Lung (tissue), 11 donors: ENCODE measurements at regions not wholly inside any gene's neighbourhood (a gene's known extent, or its start where the extent isn't known, plus 50 kb on each side); places are given as distances from the start of the nearest gene placed in this dataset.

Experiments
- ATAC-seq: fragments of 200-7000 bp; cut with Tn5 transposase; one replicate; pipeline ENCODE4 v1.9.1; 2020; ENCODE audit warnings: moderate number of reproducible peaks; ENCODE audit not compliant: insufficient read depth, low FRiP score
- DNase-seq, 3 donors: peaks; one replicate each; pipeline ENCODE4 v3.0.0-alpha.2; 2013 to 2017
- H3K27ac ChIP-seq, 2 donors: one replicate each; pipeline ENCODE4 v1.5.1; 2013; ENCODE audit warnings: mild to moderate bottlenecking in 2 of 2, moderate library complexity in 2 of 2, control low read depth in 1 of 2, inconsistent platforms in 1 of 2, low read depth in 1 of 2, low read length in 1 of 2
- H3K27me3 ChIP-seq, 3 donors: one replicate each; pipeline ENCODE4 v1.5.1; 2013; ENCODE audit warnings: low read length in 2 of 3; ENCODE audit not compliant: control insufficient read depth in 3 of 3, insufficient read depth in 3 of 3
- H3K36me3 ChIP-seq, 4 donors: one replicate each; pipeline ENCODE4 v1.5.1; 2013; ENCODE audit warnings: low read length in 4 of 4, mild to moderate bottlenecking in 1 of 4, moderate library complexity in 1 of 4; ENCODE audit not compliant: control insufficient read depth in 4 of 4, insufficient read depth in 4 of 4
- H3K4me1 ChIP-seq, 5 donors: one replicate each; pipeline ENCODE4 v1.5.1; 2013; ENCODE audit warnings: low read length in 5 of 5, mild to moderate bottlenecking in 2 of 5, moderate library complexity in 1 of 5; ENCODE audit not compliant: control insufficient read depth in 5 of 5, insufficient read depth in 5 of 5
- H3K4me3 ChIP-seq: one replicate; pipeline ENCODE4 v1.5.1; 2013; ENCODE audit warnings: mild to moderate bottlenecking, control low read depth, moderate library complexity
- H3K9ac ChIP-seq, 2 donors: one replicate each; pipeline ENCODE4 v1.5.1; 2013; ENCODE audit warnings: low read length in 2 of 2, control low read depth in 1 of 2; ENCODE audit not compliant: insufficient read depth in 1 of 2
- H3K9me3 ChIP-seq, 4 donors: one replicate each; pipeline ENCODE4 v1.5.1; 2013; ENCODE audit warnings: low read length in 3 of 4, mild to moderate bottlenecking in 1 of 4, moderate library complexity in 1 of 4; ENCODE audit not compliant: control insufficient read depth in 4 of 4, insufficient read depth in 3 of 4
- WGBS, 2 donors: extraction: QIAGEN DNeasy Blood & Tissue Kit; methylation state at CpG; one replicate each; pipeline ENCODE4 v1.1.7; 2013; 5-methylcytosine and 5-hydroxymethylcytosine counted together
- TF ChIP-seq, protein P1 (sequence below): IDR thresholded peaks from 2 replicates; pipeline ENCODE4 v1.5.1; 2012; ENCODE audit warnings: mild to moderate bottlenecking; ENCODE audit errors: control extremely low read depth, extremely low read depth
- donor health status: control.
- donor health status: control.
- donor health status: Bipolar disorder and iron deficiency.
- donor health status: healthy.
- donor health status: DM: yes; HTN: yes; CAD: no.

DNA sequence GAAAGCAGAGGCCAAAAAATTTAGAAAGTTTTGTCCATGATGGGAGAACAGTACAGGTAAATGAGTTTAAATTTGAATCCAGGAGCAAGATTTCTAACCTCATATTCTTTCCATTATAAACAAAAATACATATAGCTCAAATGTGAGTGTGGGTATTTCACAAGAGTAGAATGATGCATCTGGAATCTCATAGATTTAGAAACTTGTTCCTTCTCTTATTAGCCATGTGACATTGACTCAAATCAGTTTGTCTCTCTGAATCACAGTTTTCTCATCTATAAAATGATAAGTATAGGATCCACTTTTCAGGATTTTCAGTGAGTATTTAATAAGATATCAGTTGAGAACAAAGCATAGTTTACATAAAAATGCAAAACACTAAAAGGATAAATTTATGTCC lies 436.3 kb upstream of the PAPPA start:
- ATAC-seq (no peak), DNase-seq (no peak)
- H3K27ac ChIP-seq, result no peak overlapping the region
- no peaks in the 10 kb centered on the region for H3K27me3 ChIP-seq
- no peak overlapping the region for H3K4me3 ChIP-seq
- H3K4me1 ChIP-seq, result no peaks in the 10 kb centered on the region
- H3K9me3 ChIP-seq, result no peaks in the 10 kb centered on the region
- H3K9ac ChIP-seq, result no peak overlapping the region
- TF ChIP-seq, protein P1, sequence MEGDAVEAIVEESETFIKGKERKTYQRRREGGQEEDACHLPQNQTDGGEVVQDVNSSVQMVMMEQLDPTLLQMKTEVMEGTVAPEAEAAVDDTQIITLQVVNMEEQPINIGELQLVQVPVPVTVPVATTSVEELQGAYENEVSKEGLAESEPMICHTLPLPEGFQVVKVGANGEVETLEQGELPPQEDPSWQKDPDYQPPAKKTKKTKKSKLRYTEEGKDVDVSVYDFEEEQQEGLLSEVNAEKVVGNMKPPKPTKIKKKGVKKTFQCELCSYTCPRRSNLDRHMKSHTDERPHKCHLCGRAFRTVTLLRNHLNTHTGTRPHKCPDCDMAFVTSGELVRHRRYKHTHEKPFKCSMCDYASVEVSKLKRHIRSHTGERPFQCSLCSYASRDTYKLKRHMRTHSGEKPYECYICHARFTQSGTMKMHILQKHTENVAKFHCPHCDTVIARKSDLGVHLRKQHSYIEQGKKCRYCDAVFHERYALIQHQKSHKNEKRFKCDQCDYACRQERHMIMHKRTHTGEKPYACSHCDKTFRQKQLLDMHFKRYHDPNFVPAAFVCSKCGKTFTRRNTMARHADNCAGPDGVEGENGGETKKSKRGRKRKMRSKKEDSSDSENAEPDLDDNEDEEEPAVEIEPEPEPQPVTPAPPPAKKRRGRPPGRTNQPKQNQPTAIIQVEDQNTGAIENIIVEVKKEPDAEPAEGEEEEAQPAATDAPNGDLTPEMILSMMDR, result no peak
- no peaks in the 10 kb centered on the region for H3K36me3 ChIP-seq

DNA sequence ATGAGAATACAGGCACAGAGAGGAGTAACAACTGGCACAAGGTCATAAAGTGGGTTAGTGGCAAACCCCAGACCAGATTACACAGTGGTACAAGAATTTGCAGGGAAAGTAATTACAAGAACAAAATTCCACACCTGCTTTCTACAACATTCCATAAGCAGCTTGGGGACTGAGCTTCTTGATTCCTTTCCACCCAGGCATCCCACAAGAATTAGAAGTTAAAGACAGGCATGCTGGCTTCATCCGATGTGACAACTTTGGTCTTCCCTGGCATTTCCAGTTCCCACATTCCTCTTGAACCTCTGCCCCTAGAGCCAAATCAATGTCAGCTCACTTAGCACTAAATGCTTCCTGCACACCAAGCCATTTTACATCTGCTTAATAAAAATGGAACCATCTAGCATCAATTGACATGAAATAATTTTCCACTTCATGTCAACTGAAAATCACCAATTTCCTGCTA lies 435.8 kb upstream of the PAPPA start:
- Histone ChIP-seq H3K27ac (no peak overlapping the region), H3K36me3 (no peaks in the 10 kb centered on the region), H3K9ac (no peak overlapping the region), H3K4me3 (no peak overlapping the region), H3K9me3 (no peaks in the 10 kb centered on the region), H3K4me1 (no peaks in the 10 kb centered on the region), H3K27me3 (no peaks in the 10 kb centered on the region)
- TF ChIP-seq, protein P1, result no peak
- ATAC-seq (no peak), DNase-seq (no peak)
- WGBS, 2 donors, result 79 to 90% methylated on average over 1 of the region's 1 CpG

DNA sequence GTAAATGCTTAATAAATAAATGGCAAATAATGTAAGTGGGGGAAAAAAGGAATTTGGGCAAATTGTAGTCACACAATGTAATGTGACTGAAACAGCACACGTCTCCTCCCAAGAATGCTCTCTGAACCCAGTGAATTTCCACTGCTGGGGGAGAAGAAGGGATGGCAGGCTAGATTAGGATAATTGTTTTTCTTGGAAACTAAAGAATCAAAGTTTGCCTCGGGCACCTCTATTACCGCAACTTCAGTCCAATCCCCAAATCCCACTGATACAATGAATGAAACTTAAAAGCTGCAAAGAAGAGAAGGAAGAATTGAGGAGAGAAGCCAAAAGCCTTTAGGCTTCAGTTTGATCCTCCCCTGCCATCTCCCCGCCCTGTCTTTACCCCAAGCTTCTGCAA lies 423.2 kb upstream of the PAPPA start:
- 81 to 82% methylated on average over 4 of the region's 4 CpGs for WGBS, 2 donors

GRCh38 chr9:115730845-115731244 lies 422.7 kb upstream of the PAPPA start:
- H3K4me1 ChIP-seq, result no peaks in the 10 kb centered on the region
- TF ChIP-seq, protein P1, result no peak
- H3K27ac ChIP-seq, result no peak overlapping the region
- no peaks in the 10 kb centered on the region for H3K9me3 ChIP-seq
- WGBS, 2 donors, result 63 to 77% methylated on average over 1 of the region's 1 CpG
- DNase-seq, result peak in 1 of 3 donors; percentile 2
- no peaks in the 10 kb centered on the region for H3K27me3 ChIP-seq
- no peaks in the 10 kb centered on the region for H3K36me3 ChIP-seq
- H3K4me3 ChIP-seq, result no peak overlapping the region
- no peak for ATAC-seq
- no peak overlapping the region for H3K9ac ChIP-seq

More for the DNA sequence above, 423.2 kb upstream of the PAPPA start:
- no peak for ATAC-seq
- Histone ChIP-seq H3K4me1 (no peaks in the 10 kb centered on the region), H3K9me3 (no peaks in the 10 kb centered on the region), H3K4me3 (no peak overlapping the region), H3K9ac (no peak overlapping the region), H3K27ac (no peak overlapping the region), H3K27me3 (no peaks in the 10 kb centered on the region), H3K36me3 (no peaks in the 10 kb centered on the region)
- TF ChIP-seq, protein P1, result no peak
- no peak for DNase-seq
